ENCODE measurements at regions not wholly inside any gene's neighbourhood (a gene's known extent, or its start where the extent isn't known, plus 50 kb on each side); places are given as distances from the start of the nearest gene placed in this dataset.
A peak's percentile ranks its signal among the peaks of the same experiment; 100 is the strongest.

GRCh38 chr4:108292229-108292628 lies 123.5 kb upstream of the LEF1 start:
- H3K9me3 Mint-ChIP-seq (ENCODE audit: insufficient read depth), result no peaks in the 10 kb centered on the region
- peaks cover 9% of the 10 kb centered on the region for H3K4me1 Mint-ChIP-seq (ENCODE audit: low read depth)
- no peak for ATAC-seq
- no peak overlapping the region for H3K27ac Mint-ChIP-seq
- H3K27me3 Mint-ChIP-seq (ENCODE audit: low read depth), result no peaks in the 10 kb centered on the region
- DNase-seq, result no peak
- ChIA-PET CTCF (interaction anchor here (1.1 to 1.3 kb wide), 2 partner anchors 68 to 273 kb away, joined by 3 read pairs; no protein-coding TSS in a partner anchor), POLR2A (interaction anchor here (1.1 kb wide), 1 partner anchor 262 kb away, joined by 3 read pairs; no protein-coding TSS in a partner anchor)
- no peaks in the 10 kb centered on the region for H3K36me3 Mint-ChIP-seq (ENCODE audit: low read depth)
- H3K4me3 Mint-ChIP-seq, result no peak overlapping the region

GRCh38 chr4:108291137-108291536 lies 122.4 kb upstream of the LEF1 start:
- POLR2A ChIA-PET, result no interaction called here
- CTCF ChIA-PET, result interaction anchor here (0.8 to 1.1 kb wide), 2 partner anchors 25 to 272 kb away, joined by 3 to 4 read pairs; no protein-coding TSS in a partner anchor
- ATAC-seq (no peak), DNase-seq (no peak)
- Mint-ChIP-seq H3K27ac (no peak overlapping the region), H3K36me3 (ENCODE audit: low read depth) (no peaks in the 10 kb centered on the region), H3K27me3 (ENCODE audit: low read depth) (no peaks in the 10 kb centered on the region), H3K4me1 (ENCODE audit: low read depth) (peaks cover 9% of the 10 kb centered on the region), H3K9me3 (ENCODE audit: insufficient read depth) (no peaks in the 10 kb centered on the region), H3K4me3 (no peak overlapping the region)

GRCh38 chr4:108287834-108288413 lies 119.2 kb upstream of the LEF1 start:
- POLR2A ChIA-PET, result no interaction called here
- peaks cover 9% of the 10 kb centered on the region for H3K4me1 Mint-ChIP-seq (ENCODE audit: low read depth)
- no peak for ATAC-seq
- no peaks in the 10 kb centered on the region for H3K36me3 Mint-ChIP-seq (ENCODE audit: low read depth)
- no peaks in the 10 kb centered on the region for H3K9me3 Mint-ChIP-seq (ENCODE audit: insufficient read depth)
- no peaks in the 10 kb centered on the region for H3K27me3 Mint-ChIP-seq (ENCODE audit: low read depth)
- CTCF ChIA-PET, result interaction anchor here (1.2 to 1.9 kb wide), 2 partner anchors 12 to 258 kb away, joined by 3 to 5 read pairs; no protein-coding TSS in a partner anchor
- no peak overlapping the region for H3K27ac Mint-ChIP-seq
- H3K4me3 Mint-ChIP-seq, result no peak overlapping the region
- no peak for DNase-seq

- ChIA-PET POLR2A (no interaction called here), CTCF (interaction anchor here (0.6 kb wide), 1 partner anchor 293 kb away, joined by 3 read pairs; no protein-coding TSS in a partner anchor)
- Mint-ChIP-seq H3K4me3 (no peak overlapping the region), H3K27ac (no peak overlapping the region), H3K36me3 (ENCODE audit: low read depth) (no peaks in the 10 kb centered on the region), H3K4me1 (ENCODE audit: low read depth) (no peaks in the 10 kb centered on the region), H3K9me3 (ENCODE audit: insufficient read depth) (no peaks in the 10 kb centered on the region), H3K27me3 (ENCODE audit: low read depth) (no peaks in the 10 kb centered on the region)
- no peak for ATAC-seq
- DNase-seq, result no peak
Observed at GRCh38 chr4:108280072-108280471, 111.3 kb upstream of the LEF1 start.

GRCh38 chr4:108276690-108277089 lies 108.0 kb upstream of the LEF1 start:
- CTCF ChIA-PET, result interaction anchor here (0.9 to 1.5 kb wide), 3 partner anchors 11 to 296 kb away, joined by 3 read pairs; no protein-coding TSS in a partner anchor
- peaks cover 3% of the 10 kb centered on the region for H3K4me1 Mint-ChIP-seq (ENCODE audit: low read depth)
- DNase-seq (no peak), ATAC-seq (no peak)
- H3K9me3 Mint-ChIP-seq (ENCODE audit: insufficient read depth), result no peaks in the 10 kb centered on the region
- POLR2A ChIA-PET, result interaction anchor here (0.6 kb wide), 1 partner anchor 267 kb away, joined by 3 read pairs; no protein-coding TSS in a partner anchor
- H3K27ac Mint-ChIP-seq, result no peak overlapping the region
- H3K36me3 Mint-ChIP-seq (ENCODE audit: low read depth), result no peaks in the 10 kb centered on the region
- no peaks in the 10 kb centered on the region for H3K27me3 Mint-ChIP-seq (ENCODE audit: low read depth)
- no peak overlapping the region for H3K4me3 Mint-ChIP-seq

GRCh38 chr4:108272986-108273385 lies 104.3 kb upstream of the LEF1 start:
- POLR2A ChIA-PET, result no interaction called here
- no peak for DNase-seq
- Mint-ChIP-seq H3K27me3 (ENCODE audit: low read depth) (no peaks in the 10 kb centered on the region), H3K9me3 (ENCODE audit: insufficient read depth) (peaks cover 3% of the 10 kb centered on the region), H3K36me3 (ENCODE audit: low read depth) (peaks cover 3% of the 10 kb centered on the region), H3K4me3 (no peak overlapping the region), H3K4me1 (ENCODE audit: low read depth) (peaks cover 8% of the 10 kb centered on the region), H3K27ac (no peak overlapping the region)
- CTCF ChIA-PET, result interaction anchor here (1.4 kb wide), 1 partner anchor 17 kb away, joined by 3 read pairs; no protein-coding TSS in a partner anchor
- no peak for ATAC-seq

GRCh38 chr4:108272561-108272960 lies 103.8 kb upstream of the LEF1 start:
- ChIA-PET CTCF (interaction anchor here (1.4 kb wide), 1 partner anchor 16 kb away, joined by 3 read pairs; no protein-coding TSS in a partner anchor), POLR2A (no interaction called here)
- Mint-ChIP-seq H3K27me3 (ENCODE audit: low read depth) (no peaks in the 10 kb centered on the region), H3K9me3 (ENCODE audit: insufficient read depth) (peaks cover 3% of the 10 kb centered on the region), H3K36me3 (ENCODE audit: low read depth) (peaks cover 4% of the 10 kb centered on the region), H3K4me1 (ENCODE audit: low read depth) (peaks cover 8% of the 10 kb centered on the region), H3K4me3 (no peak overlapping the region), H3K27ac (peak overlapping the region; percentile 5)
- ATAC-seq (no peak), DNase-seq (no peak)

GRCh38 chr4:108272046-108272445 lies 103.3 kb upstream of the LEF1 start:
- peaks cover 3% of the 10 kb centered on the region for H3K9me3 Mint-ChIP-seq (ENCODE audit: insufficient read depth)
- no peak for ATAC-seq
- DNase-seq, result no peak

GRCh38 chr4:108270466-108271450 lies 102.0 kb upstream of the LEF1 start:
- Mint-ChIP-seq H3K36me3 (ENCODE audit: low read depth) (peaks cover 4% of the 10 kb centered on the region), H3K27me3 (ENCODE audit: low read depth) (no peaks in the 10 kb centered on the region), H3K9me3 (ENCODE audit: insufficient read depth) (peaks cover 3% of the 10 kb centered on the region), H3K4me1 (ENCODE audit: low read depth) (peaks cover 8% of the 10 kb centered on the region), H3K27ac (no peak overlapping the region), H3K4me3 (no peak overlapping the region)
- CTCF ChIA-PET, result no interaction called here
- no peak for ATAC-seq
- POLR2A ChIA-PET, result no interaction called here
- DNase-seq, result peak; percentile 22

More at GRCh38 chr4:108272046-108272445, 103.3 kb upstream of the LEF1 start:
- peaks cover 4% of the 10 kb centered on the region for H3K36me3 Mint-ChIP-seq (ENCODE audit: low read depth)
- H3K27me3 Mint-ChIP-seq (ENCODE audit: low read depth), result no peaks in the 10 kb centered on the region
- ChIA-PET POLR2A (interaction anchor here (0.6 kb wide), 1 partner anchor 39 kb away, joined by 4 read pairs; no protein-coding TSS in a partner anchor), CTCF (interaction anchor here (1.4 kb wide), 1 partner anchor 16 kb away, joined by 3 read pairs; no protein-coding TSS in a partner anchor)
- H3K4me1 Mint-ChIP-seq (ENCODE audit: low read depth), result peaks cover 8% of the 10 kb centered on the region
- H3K27ac Mint-ChIP-seq, result no peak overlapping the region
- H3K4me3 Mint-ChIP-seq, result no peak overlapping the region

GRCh38 chr4:108264693-108265092 lies 96.0 kb upstream of the LEF1 start:
- ChIA-PET POLR2A (no interaction called here), CTCF (no interaction called here)
- H3K4me1 Mint-ChIP-seq (ENCODE audit: low read depth), result no peaks in the 10 kb centered on the region
- no peak overlapping the region for H3K4me3 Mint-ChIP-seq
- H3K27me3 Mint-ChIP-seq (ENCODE audit: low read depth), result peaks cover 1% of the 10 kb centered on the region
- no peak for ATAC-seq
- H3K9me3 Mint-ChIP-seq (ENCODE audit: insufficient read depth), result peaks cover 8% of the 10 kb centered on the region
- peaks cover 4% of the 10 kb centered on the region for H3K36me3 Mint-ChIP-seq (ENCODE audit: low read depth)
- H3K27ac Mint-ChIP-seq, result no peak overlapping the region
- no peak for DNase-seq

GRCh38 chr4:108263057-108263456 lies 94.3 kb upstream of the LEF1 start:
- H3K4me1 Mint-ChIP-seq (ENCODE audit: low read depth), result no peaks in the 10 kb centered on the region
- ATAC-seq, result no peak
- ChIA-PET POLR2A (no interaction called here), CTCF (no interaction called here)
- peaks cover 5% of the 10 kb centered on the region for H3K9me3 Mint-ChIP-seq (ENCODE audit: insufficient read depth)
- no peak for DNase-seq
- H3K4me3 Mint-ChIP-seq, result no peak overlapping the region
- H3K27ac Mint-ChIP-seq, result no peak overlapping the region
- H3K27me3 Mint-ChIP-seq (ENCODE audit: low read depth), result peaks cover 1% of the 10 kb centered on the region
- H3K36me3 Mint-ChIP-seq (ENCODE audit: low read depth), result peaks cover 1% of the 10 kb centered on the region
